ENCODE measurements at regions not wholly inside any gene's neighbourhood (a gene's known extent, or its start where the extent isn't known, plus 50 kb on each side); places are given as distances from the start of the nearest gene placed in this dataset.

DNA sequence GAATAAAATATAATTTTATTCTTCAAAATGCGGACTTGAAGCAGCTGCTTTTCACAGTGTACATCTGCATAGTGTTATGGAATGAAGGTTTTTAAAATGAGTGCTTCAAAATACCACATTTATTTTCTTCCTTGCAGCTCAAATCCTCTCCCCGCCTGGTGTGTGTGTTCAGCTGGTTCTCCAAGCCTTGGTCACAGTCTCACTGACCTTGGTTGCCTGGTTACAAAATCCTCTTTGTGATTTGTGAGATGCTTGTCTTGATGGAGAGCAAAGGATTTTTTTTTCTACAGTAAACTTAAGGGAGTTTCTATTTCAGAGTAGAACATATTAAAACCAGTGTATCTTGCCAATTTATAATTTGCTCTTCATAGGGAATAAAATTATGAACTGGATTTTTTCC, 139.2 kb downstream of the PCDH18 start:
- TF ChIP-seq, protein P1, sequence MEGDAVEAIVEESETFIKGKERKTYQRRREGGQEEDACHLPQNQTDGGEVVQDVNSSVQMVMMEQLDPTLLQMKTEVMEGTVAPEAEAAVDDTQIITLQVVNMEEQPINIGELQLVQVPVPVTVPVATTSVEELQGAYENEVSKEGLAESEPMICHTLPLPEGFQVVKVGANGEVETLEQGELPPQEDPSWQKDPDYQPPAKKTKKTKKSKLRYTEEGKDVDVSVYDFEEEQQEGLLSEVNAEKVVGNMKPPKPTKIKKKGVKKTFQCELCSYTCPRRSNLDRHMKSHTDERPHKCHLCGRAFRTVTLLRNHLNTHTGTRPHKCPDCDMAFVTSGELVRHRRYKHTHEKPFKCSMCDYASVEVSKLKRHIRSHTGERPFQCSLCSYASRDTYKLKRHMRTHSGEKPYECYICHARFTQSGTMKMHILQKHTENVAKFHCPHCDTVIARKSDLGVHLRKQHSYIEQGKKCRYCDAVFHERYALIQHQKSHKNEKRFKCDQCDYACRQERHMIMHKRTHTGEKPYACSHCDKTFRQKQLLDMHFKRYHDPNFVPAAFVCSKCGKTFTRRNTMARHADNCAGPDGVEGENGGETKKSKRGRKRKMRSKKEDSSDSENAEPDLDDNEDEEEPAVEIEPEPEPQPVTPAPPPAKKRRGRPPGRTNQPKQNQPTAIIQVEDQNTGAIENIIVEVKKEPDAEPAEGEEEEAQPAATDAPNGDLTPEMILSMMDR (IDR thresholded peaks at IDR 0.05 in 4 of 5, conservative IDR thresholded peaks at IDR 0.05 in 1 of 5): no peak
- no peak for TF ChIP-seq POLR2A (IDR thresholded peaks at IDR 0.05)
